HG03565 (cell line): ENCODE measurements at regions not wholly inside any gene's neighbourhood (a gene's known extent, or its start where the extent isn't known, plus 50 kb on each side); places are given as distances from the start of the nearest gene placed in this dataset.

Experiments used
- ATAC-seq: cut with Tn5 transposase; IDR thresholded peaks from one replicate; pipeline ENCODE4 v1.9.1; 2021; ENCODE audit warnings: mild to moderate bottlenecking, moderate library complexity; ENCODE audit not compliant: unreplicated experiment

GRCh38 chr2:54360055-54360792 lies 95.9 kb upstream of the SPTBN1 start:
- ATAC-seq = no peak

- no peak for ATAC-seq
Observed at GRCh38 chr2:54364409-54364808, 91.7 kb upstream of the SPTBN1 start.

GRCh38 chr2:54365661-54366060 lies 90.5 kb upstream of the SPTBN1 start:
- no peak for ATAC-seq

- no peak for ATAC-seq
Observed at GRCh38 chr2:54366487-54367280, 89.4 kb upstream of the SPTBN1 start.

DNA sequence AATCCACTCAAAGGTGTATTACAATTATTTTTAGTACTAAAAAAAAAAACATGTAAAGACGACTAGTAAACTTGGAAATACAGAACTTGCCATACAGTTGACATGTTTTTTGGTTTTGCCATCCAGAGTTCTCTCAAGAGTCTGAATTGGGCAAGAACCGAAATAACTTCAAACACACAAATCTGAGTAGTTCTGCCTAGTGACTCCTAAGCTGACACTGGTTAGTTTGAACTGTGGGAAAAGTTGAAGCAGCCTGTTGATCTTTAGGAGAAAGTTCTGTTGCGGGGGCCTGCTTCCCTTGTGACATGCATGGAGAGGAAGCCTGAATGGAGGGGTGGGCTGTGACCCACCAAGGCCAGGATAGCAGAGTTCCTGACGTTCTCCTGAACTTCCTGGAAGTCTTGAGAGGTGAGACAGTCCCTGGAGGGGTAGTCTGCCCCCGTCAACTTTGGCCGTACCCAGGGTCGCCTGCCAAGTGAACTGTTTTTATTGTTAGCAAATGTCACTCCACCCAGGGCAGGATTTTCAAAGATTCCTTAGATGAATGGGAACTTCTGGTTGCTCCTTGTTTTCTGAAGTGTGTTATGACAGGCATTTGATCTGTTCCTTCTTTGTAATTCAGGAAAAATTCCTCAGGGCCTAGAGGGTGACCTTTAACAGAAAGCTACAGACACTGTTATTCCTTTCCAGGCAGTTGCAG lies 85.6 kb upstream of the SPTBN1 start:
- no peak for ATAC-seq

- ATAC-seq = no peak
Observed at GRCh38 chr2:54371460-54372065, 84.6 kb upstream of the SPTBN1 start.

GRCh38 chr2:54372361-54372760 lies 83.8 kb upstream of the SPTBN1 start:
- no peak for ATAC-seq

GRCh38 chr2:54373855-54374254 lies 82.3 kb upstream of the SPTBN1 start:
- ATAC-seq = no peak

- ATAC-seq = no peak
Observed at GRCh38 chr2:54374591-54375364, 81.3 kb upstream of the SPTBN1 start.

- no peak for ATAC-seq
Observed at GRCh38 chr2:54377451-54377850, 78.7 kb upstream of the SPTBN1 start.

DNA sequence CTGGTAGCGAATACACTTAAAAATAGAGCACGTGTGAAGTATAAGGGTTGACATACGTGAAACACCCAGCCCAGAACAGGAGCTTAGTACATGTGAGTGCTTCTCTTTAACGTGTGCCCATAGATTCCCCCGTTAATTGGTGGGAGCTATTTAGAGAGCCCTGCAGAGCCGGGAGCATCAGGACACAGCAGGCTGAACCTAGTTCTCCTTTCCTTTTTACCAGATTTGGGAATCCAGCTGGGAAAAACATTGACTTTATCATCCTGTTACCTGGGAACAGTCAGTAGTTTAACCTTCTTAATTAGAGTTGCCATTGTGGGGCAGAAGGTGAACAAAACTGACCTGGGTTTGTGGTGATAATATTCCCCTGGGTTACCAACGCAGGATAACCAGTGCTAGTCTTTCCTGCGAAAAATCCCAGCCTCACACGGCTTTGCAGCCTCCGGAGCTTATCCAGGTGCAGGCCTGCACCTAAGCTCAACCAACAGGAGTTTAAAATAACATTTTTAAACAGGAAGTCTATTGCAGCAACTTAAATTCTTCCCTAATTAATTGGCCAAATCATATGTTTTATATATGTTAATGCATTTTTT lies 78.1 kb upstream of the SPTBN1 start:
- ATAC-seq = no peak

DNA sequence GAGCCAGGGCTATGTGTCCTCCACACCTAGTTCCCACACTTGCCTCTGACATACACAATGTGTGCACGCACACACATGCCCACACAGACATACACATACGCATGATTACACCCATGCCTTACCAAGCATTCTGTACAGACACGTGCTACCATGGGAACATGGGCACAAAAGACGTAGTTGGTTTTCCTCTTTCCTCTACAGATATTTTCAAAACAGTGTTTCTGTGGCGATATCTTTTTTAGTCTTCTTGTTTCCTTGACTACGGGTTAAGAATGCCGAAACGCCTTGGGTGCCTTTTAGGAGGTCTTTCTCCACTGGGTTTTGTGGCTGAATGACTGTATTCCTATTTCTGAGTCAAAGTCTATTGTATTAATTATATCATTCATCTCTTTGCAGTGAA lies 75.5 kb upstream of the SPTBN1 start:
- no peak for ATAC-seq

DNA sequence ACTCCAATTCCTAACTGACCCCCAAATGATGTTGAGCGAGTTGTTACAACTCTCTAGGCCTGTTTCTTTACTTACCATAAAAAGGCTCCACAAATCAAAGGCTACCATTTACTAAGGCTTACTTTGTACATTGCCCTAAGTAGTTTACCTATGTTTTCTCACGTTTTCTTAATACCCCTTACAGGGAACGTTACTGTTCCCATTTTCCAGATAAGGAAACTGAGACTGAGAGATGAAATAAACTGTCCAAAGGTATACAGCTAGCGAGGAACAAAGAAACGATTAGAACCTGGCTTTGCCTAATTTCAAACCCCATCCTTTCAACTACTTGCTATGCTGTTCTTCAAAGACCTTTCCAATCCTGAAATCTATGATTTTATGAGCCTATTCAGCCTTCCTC lies 74.8 kb upstream of the SPTBN1 start:
- ATAC-seq = no peak

GRCh38 chr2:54382601-54383000 lies 73.5 kb upstream of the SPTBN1 start:
- no peak for ATAC-seq

DNA sequence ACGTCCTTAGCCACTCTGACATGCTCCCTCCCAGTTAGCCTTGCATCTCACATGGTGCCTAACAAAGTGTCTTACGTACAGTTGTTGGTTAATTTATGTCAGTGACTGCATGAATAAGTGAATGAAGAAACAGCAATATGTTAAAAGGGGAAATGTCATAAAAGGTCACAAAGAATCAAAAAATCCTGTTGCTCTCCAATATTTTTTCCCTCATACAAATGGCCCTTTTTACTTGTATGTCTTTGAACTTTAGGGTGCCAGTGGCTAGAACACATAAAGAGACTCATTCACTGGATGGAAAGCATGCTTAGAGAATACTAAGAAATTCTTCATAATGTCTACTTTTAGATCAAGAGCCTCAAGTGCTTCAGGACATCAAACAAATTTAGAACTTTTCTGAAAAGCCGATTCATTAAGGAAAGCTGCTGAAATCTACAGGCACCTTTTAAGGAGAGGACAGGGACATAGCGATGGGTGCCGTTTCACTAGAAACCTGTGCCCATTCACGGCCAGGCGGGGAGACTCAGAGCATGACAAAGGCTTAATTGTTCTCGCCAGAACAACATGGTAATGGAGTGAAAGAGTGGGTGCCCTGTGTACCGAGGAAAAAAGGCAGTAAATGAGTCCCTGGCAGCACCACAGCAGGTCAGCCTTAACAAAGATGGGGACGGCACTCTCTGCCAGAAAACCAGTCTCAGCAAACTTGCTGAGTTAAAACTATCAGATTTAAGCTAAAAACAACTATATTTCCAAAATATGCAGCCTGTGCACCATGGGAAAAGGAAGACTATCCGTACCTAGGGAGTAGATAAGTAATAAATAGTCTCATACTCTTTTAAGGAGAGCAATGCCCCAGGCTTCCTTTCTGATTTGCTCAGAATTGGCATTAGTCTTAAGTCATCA lies 71.6 kb upstream of the SPTBN1 start:
- ATAC-seq = no peak

- no peak for ATAC-seq
Observed at GRCh38 chr2:54385271-54385670, 70.9 kb upstream of the SPTBN1 start.

DNA sequence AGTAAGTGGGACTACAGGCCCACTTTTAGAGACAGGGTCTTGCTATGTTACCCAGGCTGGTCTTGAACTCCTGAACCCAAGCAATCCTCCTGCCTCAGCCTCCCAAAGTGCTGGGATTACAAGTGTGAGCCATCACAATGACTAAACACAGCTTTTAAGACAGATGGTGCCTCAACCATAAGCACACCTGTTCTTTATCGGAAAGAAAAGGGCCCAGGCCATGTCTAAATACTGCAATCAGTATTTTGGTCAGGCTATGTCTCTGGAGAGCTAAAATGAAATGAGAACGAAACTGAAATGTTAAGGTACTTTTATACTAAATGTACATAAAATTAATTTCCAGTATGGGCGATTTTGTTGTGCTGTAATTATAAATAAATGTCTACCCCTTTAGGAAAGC lies 69.5 kb upstream of the SPTBN1 start:
- ATAC-seq = no peak

DNA sequence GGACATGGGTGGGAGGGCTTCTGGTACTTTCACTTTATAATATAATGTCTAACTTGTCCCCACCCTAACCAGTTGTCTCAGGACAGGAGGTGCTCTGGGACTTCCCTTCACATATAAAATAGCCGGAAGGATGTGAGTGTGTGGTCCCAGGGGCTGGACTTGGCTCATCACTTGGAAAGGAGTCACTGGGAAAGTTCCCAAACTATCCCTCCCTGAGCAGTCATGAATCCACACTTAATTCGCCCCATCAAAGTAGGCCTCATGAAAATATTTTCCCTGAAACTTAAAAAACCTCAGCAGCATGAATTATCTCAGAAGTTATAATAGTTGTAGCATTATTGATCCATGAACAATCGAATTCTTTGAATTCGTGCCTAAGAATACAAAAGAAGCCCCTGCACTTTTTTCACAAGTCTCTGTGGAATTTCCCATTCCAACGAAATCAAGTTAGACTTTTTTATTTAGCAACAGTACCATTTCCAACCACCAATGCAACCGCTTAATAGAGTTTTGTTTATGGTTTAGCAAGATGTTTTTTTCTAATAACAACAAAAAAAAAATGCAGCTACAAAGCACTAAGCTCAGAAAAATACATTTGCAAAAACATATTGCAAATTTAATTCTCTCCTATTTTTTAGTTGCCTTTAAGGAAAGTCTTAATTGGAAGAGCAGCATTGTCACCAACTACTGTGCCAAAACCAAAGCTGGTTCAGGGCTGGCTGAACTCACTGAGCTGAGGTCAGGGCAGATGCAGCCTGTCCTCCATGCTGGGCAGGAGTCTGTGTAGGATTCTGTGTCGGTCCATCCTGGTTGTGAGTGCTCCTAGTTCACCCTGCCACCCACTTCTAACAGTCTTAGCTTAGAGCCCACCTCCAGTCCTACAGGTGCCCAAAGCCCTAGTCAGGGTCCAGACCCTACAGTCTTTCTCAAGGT lies 68.8 kb upstream of the SPTBN1 start:
- ATAC-seq = no peak
